DND-41 (cell line): ENCODE measurements at regions not wholly inside any gene's neighbourhood (a gene's known extent, or its start where the extent isn't known, plus 50 kb on each side); places are given as distances from the start of the nearest gene placed in this dataset.

Source experiments
- ATAC-seq: fragments of 200-7000 bp; cut with Tn5 transposase; 3 replicates; pipeline ENCODE4 v1.9.1; 2021; ENCODE audit warnings: low read depth; ENCODE audit not compliant: insufficient read depth
- DNase-seq: peaks from one replicate; pipeline ENCODE4 v3.0.0-alpha.2; 2020
- H2AFZ ChIP-seq: 2 replicates; pipeline ENCODE4 v1.6.0; 2012; ENCODE audit warnings: low read depth, low read length
- H3K27ac ChIP-seq: 2 replicates; pipeline ENCODE4 v1.5.1; 2012; ENCODE audit warnings: low read length, inconsistent platforms
- H3K27me3 ChIP-seq: fragments of 200-600 bp; sonication (generic); 2 replicates; pipeline ENCODE4 v1.6.0; 2012; ENCODE audit warnings: low read length, mild to moderate bottlenecking, inconsistent platforms; ENCODE audit not compliant: insufficient read depth, poor library complexity
- H3K36me3 ChIP-seq: 2 replicates; pipeline ENCODE4 v1.5.1; 2012; ENCODE audit warnings: low read length, inconsistent platforms; ENCODE audit not compliant: insufficient read depth
- H3K4me1 ChIP-seq: 2 replicates; pipeline ENCODE4 v1.5.1; 2012; ENCODE audit warnings: mild to moderate bottlenecking, low read length; ENCODE audit not compliant: insufficient read depth
- H3K4me2 ChIP-seq: 2 replicates; pipeline ENCODE4 v1.6.0; 2012; ENCODE audit warnings: mild to moderate bottlenecking, moderate library complexity, low read length, inconsistent platforms; ENCODE audit not compliant: insufficient read depth
- H3K4me3 ChIP-seq, 2 experiments: fragments of 200-600 bp in 1 of 2; shearing (Covaris generic) in 1 of 2; 2 replicates each; pipeline ENCODE4 v1.5.1; 2012 to 2016; ENCODE audit warnings: inconsistent platforms in 2 of 2, low read length in 2 of 2, mild to moderate bottlenecking in 2 of 2, low read depth in 1 of 2, moderate library complexity in 1 of 2
- H3K79me2 ChIP-seq: 2 replicates; pipeline ENCODE4 v1.6.0; 2012; ENCODE audit warnings: low read length, inconsistent platforms; ENCODE audit not compliant: insufficient read depth
- H3K9ac ChIP-seq: 2 replicates; pipeline ENCODE4 v1.6.0; 2012; ENCODE audit warnings: low read depth, mild to moderate bottlenecking, inconsistent platforms, low read length, moderate library complexity
- H3K9me3 ChIP-seq: 2 replicates; pipeline ENCODE4 v1.5.1; 2012; ENCODE audit warnings: low read length, moderate library complexity, mild to moderate bottlenecking, inconsistent platforms; ENCODE audit not compliant: insufficient read depth, severe bottlenecking
- H4K20me1 ChIP-seq: 2 replicates; pipeline ENCODE4 v1.6.0; 2012; ENCODE audit warnings: low read length; ENCODE audit not compliant: insufficient read depth
- EZH2 ChIP-seq: IDR thresholded peaks from 3 replicates; pipeline ENCODE4 v1.6.1; 2012; ENCODE audit warnings: borderline replicate concordance, low read depth, mild to moderate bottlenecking, moderate library complexity, low read length, inconsistent platforms; ENCODE audit not compliant: severe bottlenecking
- TF ChIP-seq, protein P1 (sequence below): IDR thresholded peaks from 2 replicates; pipeline ENCODE4 v1.5.1; 2012; ENCODE audit warnings: borderline replicate concordance, low read length, moderate library complexity, mild to moderate bottlenecking; ENCODE audit not compliant: poor library complexity, severe bottlenecking; ENCODE audit errors: extremely low read depth

DNA sequence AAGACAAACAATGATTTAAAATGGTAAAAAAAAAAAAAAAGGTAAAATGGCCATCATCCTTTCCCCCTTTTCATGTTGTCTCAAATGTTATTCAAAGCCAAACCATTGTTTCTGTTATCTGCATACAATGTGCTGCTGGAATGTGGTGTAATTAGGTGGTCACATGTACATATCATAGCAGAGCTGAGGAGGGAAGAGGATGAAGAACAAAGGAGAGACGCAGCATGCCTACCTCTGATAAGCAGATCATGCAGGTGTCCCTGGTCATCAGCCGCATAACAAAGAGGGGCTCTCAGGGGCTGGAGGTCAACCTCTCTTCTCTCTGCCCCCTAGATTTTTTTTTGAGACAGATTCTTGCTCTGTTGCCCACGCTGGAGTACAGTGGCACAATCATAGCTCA lies 141.0 kb downstream of the CARTPT start:
- no peak overlapping the region for H2AFZ ChIP-seq
- H3K4me1 ChIP-seq, result no peaks in the 10 kb centered on the region
- no peaks in the 10 kb centered on the region for H3K36me3 ChIP-seq
- no peak overlapping the region for H3K4me3 ChIP-seq
- no peak overlapping the region for H3K9ac ChIP-seq
- DNase-seq (no peak), ATAC-seq (no peak)
- no peak overlapping the region for H3K4me2 ChIP-seq
- H3K9me3 ChIP-seq, result no peaks in the 10 kb centered on the region
- H4K20me1 ChIP-seq, result no peaks in the 10 kb centered on the region
- H3K79me2 ChIP-seq, result no peaks in the 10 kb centered on the region
- TF ChIP-seq, protein P1, sequence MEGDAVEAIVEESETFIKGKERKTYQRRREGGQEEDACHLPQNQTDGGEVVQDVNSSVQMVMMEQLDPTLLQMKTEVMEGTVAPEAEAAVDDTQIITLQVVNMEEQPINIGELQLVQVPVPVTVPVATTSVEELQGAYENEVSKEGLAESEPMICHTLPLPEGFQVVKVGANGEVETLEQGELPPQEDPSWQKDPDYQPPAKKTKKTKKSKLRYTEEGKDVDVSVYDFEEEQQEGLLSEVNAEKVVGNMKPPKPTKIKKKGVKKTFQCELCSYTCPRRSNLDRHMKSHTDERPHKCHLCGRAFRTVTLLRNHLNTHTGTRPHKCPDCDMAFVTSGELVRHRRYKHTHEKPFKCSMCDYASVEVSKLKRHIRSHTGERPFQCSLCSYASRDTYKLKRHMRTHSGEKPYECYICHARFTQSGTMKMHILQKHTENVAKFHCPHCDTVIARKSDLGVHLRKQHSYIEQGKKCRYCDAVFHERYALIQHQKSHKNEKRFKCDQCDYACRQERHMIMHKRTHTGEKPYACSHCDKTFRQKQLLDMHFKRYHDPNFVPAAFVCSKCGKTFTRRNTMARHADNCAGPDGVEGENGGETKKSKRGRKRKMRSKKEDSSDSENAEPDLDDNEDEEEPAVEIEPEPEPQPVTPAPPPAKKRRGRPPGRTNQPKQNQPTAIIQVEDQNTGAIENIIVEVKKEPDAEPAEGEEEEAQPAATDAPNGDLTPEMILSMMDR, result no peak
- no peak for TF ChIP-seq EZH2
- H3K27ac ChIP-seq, result no peak overlapping the region
- peaks cover under 1% of the 10 kb centered on the region for H3K27me3 ChIP-seq

DNA sequence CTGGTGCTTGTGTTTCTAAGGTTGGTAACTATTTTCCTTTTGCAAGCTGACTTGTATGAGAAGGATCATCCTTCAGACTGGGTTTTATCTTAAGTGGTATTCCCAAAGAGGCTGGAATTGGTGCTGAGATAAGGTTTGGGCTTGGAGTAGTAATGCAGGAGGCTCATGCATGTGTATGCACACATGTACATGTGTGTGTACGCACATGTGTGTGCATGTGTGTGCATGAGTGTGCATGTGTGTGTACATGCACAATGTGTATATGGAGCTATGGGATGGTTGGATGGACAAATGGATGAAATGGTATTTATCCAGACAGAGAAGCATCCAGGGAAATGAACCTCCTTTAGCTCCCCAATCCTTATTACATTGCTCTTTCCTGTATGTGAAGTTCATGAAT lies 142.6 kb downstream of the CARTPT start:
- Histone ChIP-seq H2AFZ (no peak overlapping the region), H3K4me2 (no peak overlapping the region), H3K9me3 (no peaks in the 10 kb centered on the region), H4K20me1 (no peaks in the 10 kb centered on the region), H3K4me1 (no peaks in the 10 kb centered on the region), H3K27me3 (peaks cover 3% of the 10 kb centered on the region), H3K27ac (no peak overlapping the region), H3K36me3 (no peaks in the 10 kb centered on the region), H3K79me2 (no peaks in the 10 kb centered on the region), H3K4me3 (no peak overlapping the region), H3K9ac (no peak overlapping the region)
- no peak for DNase-seq
- ATAC-seq, result no peak
- no peak for TF ChIP-seq EZH2
- TF ChIP-seq, protein P1, result no peak

DNA sequence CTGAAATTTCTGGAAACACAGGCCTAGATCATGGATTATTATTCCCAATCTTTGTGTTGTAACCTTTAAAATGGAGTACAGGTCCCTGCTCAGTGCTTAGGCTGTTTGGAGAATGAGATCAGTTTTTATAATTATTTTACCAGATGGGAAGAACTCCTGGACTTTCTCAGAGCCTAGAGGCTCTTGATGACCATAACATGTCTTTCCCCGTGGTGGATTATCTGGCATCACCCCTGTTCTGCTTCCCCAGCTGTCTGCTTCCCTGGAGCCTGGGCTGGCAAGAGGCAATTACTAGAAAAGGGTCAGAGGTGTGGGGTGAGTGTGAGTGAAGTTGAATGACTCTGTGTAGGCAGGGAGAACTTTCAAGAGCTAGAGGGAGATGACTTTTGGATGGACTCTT lies 143.0 kb downstream of the CARTPT start:
- Histone ChIP-seq H2AFZ (no peak overlapping the region), H3K4me1 (no peaks in the 10 kb centered on the region), H3K4me2 (no peak overlapping the region), H3K9me3 (no peaks in the 10 kb centered on the region), H3K79me2 (no peaks in the 10 kb centered on the region), H4K20me1 (no peaks in the 10 kb centered on the region), H3K36me3 (no peaks in the 10 kb centered on the region), H3K4me3 (no peak overlapping the region), H3K27me3 (peaks cover 3% of the 10 kb centered on the region), H3K27ac (no peak overlapping the region), H3K9ac (no peak overlapping the region)
- ATAC-seq, result no peak
- no peak for DNase-seq
- TF ChIP-seq, protein P1, result no peak
- TF ChIP-seq EZH2, result no peak

DNA sequence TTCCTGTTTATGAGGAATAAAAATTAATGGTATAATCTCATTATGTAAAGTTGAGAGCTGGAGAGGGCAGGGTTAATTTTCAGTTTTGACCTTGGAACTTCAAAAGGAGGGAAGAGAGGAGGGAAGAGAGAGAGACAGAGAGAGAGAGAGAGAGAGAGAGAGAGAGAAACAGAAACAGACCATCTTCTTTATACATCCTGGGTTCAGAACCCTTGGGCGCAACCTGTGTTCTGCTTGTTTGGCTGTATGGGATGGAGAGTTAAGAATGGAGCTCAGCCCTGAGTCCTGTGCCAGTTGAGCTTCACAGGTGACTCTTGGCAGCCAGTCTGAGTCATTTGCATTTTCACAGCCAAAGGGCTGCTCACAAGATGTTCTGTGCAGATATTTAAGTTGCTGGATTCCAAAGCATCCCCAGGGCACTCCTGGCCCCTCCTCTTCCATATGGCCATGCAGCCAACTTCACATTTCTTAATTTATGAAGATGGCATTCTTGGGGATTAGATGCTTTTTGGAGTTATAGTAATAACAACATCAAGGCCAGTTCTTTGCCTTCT lies 143.5 kb downstream of the CARTPT start:
- DNase-seq, result no peak

More for the DNA sequence above, 143.5 kb downstream of the CARTPT start:
- Histone ChIP-seq H3K79me2 (no peaks in the 10 kb centered on the region), H3K4me1 (no peaks in the 10 kb centered on the region), H3K9me3 (no peaks in the 10 kb centered on the region), H2AFZ (no peak overlapping the region), H3K4me2 (no peak overlapping the region), H3K27ac (no peak overlapping the region), H3K36me3 (no peaks in the 10 kb centered on the region), H4K20me1 (no peaks in the 10 kb centered on the region), H3K9ac (no peak overlapping the region), H3K27me3 (peaks cover 3% of the 10 kb centered on the region), H3K4me3 (no peak overlapping the region)
- no peak for ATAC-seq
- TF ChIP-seq, protein P1, result no peak
- TF ChIP-seq EZH2, result no peak
